ENCODE measurements at regions not wholly inside any gene's neighbourhood (a gene's known extent, or its start where the extent isn't known, plus 50 kb on each side); places are given as distances from the start of the nearest gene placed in this dataset.

GRCh38 chr20:6473197-6473596, 294.3 kb upstream of the BMP2 start:
- Histone ChIP-seq H3K23me2 (ENCODE audit: low read depth, low read length) (no peaks in the 10 kb centered on the region), H3K79me2 (ENCODE audit: control insufficient read depth in 1 of 2, insufficient read depth in 2 of 2, low read length in 2 of 2) (no peaks in the 10 kb centered on the region), H3K23ac (ENCODE audit: insufficient read length) (no peak overlapping the region), H3K4ac (replicated peaks; ENCODE audit: insufficient read length, low read depth, low read length) (no peak overlapping the region), H2AK5ac (ENCODE audit: low read depth, low read length) (no peak overlapping the region), H3K27ac (ENCODE audit: low read depth, low read length) (no peak overlapping the region), H3K79me1 (ENCODE audit: low read depth, low read length) (no peaks in the 10 kb centered on the region), H3K27me3 (replicated peaks in 1 of 4; ENCODE audit: control insufficient read depth in 3 of 4, extremely low read depth in 1 of 4, insufficient read depth in 3 of 4, low read length in 3 of 4) (no peaks in the 10 kb centered on the region), H3K4me3 (ENCODE audit: extremely low read depth in 1 of 4, insufficient read depth in 2 of 4, low read depth in 3 of 4, low read length in 4 of 4) (no peak overlapping the region), H4K5ac (ENCODE audit: insufficient read length, low read depth, low read length) (no peak overlapping the region), H2AFZ (ENCODE audit: low read length) (no peak overlapping the region), H4K20me1 (replicated peaks in 1 of 2; ENCODE audit: control insufficient read depth in 1 of 2, insufficient read depth in 2 of 2, low read length in 2 of 2) (no peaks in the 10 kb centered on the region), H3K36me3 (ENCODE audit: control insufficient read depth in 2 of 4, insufficient read depth in 4 of 4, low read length in 3 of 4) (no peaks in the 10 kb centered on the region), H2BK120ac (replicated peaks; ENCODE audit: low read depth, low read length) (no peak overlapping the region), H3K4me1 (replicated peaks in 1 of 4; ENCODE audit: control insufficient read depth in 3 of 4, insufficient read depth in 4 of 4, low read length in 3 of 4) (peaks cover 0 to 3% (median 0%) of the 10 kb centered on the region in 4 experiments; a peak in 1 of 7 replicates), H3K9me3 (ENCODE audit: insufficient read depth in 2 of 2, low read depth in 1 of 2, low read length in 1 of 2) (peaks cover 3 to 6% of the 10 kb centered on the region in 2 experiments; a peak in 1 of 4 replicates), H4K8ac (ENCODE audit: extremely low read depth, insufficient read depth, low read length) (no peak overlapping the region), H2BK12ac (ENCODE audit: low read depth, low read length) (no peak overlapping the region), H2BK5ac (ENCODE audit: low read depth, low read length) (no peak overlapping the region), H3K9ac (replicated peaks in 1 of 4; ENCODE audit: extremely low read depth in 1 of 4, low read depth in 3 of 4, low read length in 3 of 4) (no peak overlapping the region), H3K56ac (replicated peaks; ENCODE audit: insufficient read length, low read depth, low read length) (no peak overlapping the region), H2BK20ac (ENCODE audit: low read length) (no peak overlapping the region), H2BK15ac (ENCODE audit: low read length) (no peak overlapping the region), H4K91ac (replicated peaks; ENCODE audit: insufficient read length, low read length) (no peak overlapping the region), H3K14ac (ENCODE audit: insufficient read length) (no peak overlapping the region), H3K18ac (ENCODE audit: extremely low read depth, low read length) (no peak overlapping the region), H3K4me2 (ENCODE audit: insufficient read depth in 1 of 2, low read depth in 2 of 2, low read length in 2 of 2) (no peak overlapping the region)
- TF ChIP-seq SRF (IDR thresholded peaks at IDR 0.05; ENCODE audit: low read depth, low read length) = no peak
- TF ChIP-seq, protein P1, sequence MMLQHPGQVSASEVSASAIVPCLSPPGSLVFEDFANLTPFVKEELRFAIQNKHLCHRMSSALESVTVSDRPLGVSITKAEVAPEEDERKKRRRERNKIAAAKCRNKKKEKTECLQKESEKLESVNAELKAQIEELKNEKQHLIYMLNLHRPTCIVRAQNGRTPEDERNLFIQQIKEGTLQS (IDR thresholded peaks at IDR 0.05; ENCODE audit: insufficient read depth, low read depth, low read length) = no peak
- TF ChIP-seq GABPA (IDR thresholded peaks at IDR 0.05; ENCODE audit: borderline replicate concordance, insufficient read depth, low read length) = no peak
- no peak for TF ChIP-seq ASH2L (IDR thresholded peaks at IDR 0.05; ENCODE audit: low read length)
- TF ChIP-seq CTBP2 (IDR thresholded peaks at IDR 0.05; ENCODE audit: borderline replicate concordance, insufficient read depth, insufficient read length, low read length) = no peak
- TF ChIP-seq MAX (IDR thresholded peaks at IDR 0.05) = no peak
- no peak for TF ChIP-seq NANOG (IDR thresholded peaks at IDR 0.05; ENCODE audit: insufficient read depth, low read depth, low read length, poor library complexity, severe bottlenecking)
- TF ChIP-seq CBX8 (IDR thresholded peaks at IDR 0.05; ENCODE audit: borderline replicate concordance, low read depth, low read length) = no peak
- no peak for TF ChIP-seq HDAC6 (IDR thresholded peaks at IDR 0.05; ENCODE audit: low read depth, low read length)
- TF ChIP-seq TAF1 (IDR thresholded peaks at IDR 0.05; ENCODE audit: low read depth, low read length) = no peak
- ChIA-PET CTCF (ENCODE audit: partially characterized antibody) (interaction anchor here (1.1 to 1.3 kb wide), 2 partner anchors 14 to 288 kb away, joined by 3 to 4 read pairs; no protein-coding TSS in a partner anchor), POLR2A (ENCODE audit: partially characterized antibody) (no interaction called here)
- FAIRE-seq (no peak), DNase-seq (ENCODE audit: low read depth in 1 of 2, low spot score in 2 of 2) (no peak)
